Neural progenitor cell (in vitro differentiated cells): ENCODE measurements at regions not wholly inside any gene's neighbourhood (a gene's known extent, or its start where the extent isn't known, plus 50 kb on each side); places are given as distances from the start of the nearest gene placed in this dataset.

Experiments
- CTCF ChIP-seq: fragments of 200-600 bp; sonication (generic); IDR thresholded peaks from 2 replicates; pipeline ENCODE4 v1.5.1; 2017; ENCODE audit warnings: antibody characterized with exemption, mild to moderate bottlenecking
- EZH2 ChIP-seq: fragments of 200-600 bp; sonication (generic); IDR thresholded peaks from 2 replicates; pipeline ENCODE4 v1.6.1; 2017; ENCODE audit warnings: antibody characterized with exemption, mild to moderate bottlenecking, moderate library complexity

GRCh38 chr2:220281771-220282170, 654.3 kb downstream of the SLC4A3 start:
- no peak for TF ChIP-seq EZH2
- TF ChIP-seq CTCF, result no peak
